ENCODE measurements at regions not wholly inside any gene's neighbourhood (a gene's known extent, or its start where the extent isn't known, plus 50 kb on each side); places are given as distances from the start of the nearest gene placed in this dataset.

- TF ChIP-seq POLR2AphosphoS5 (IDR thresholded peaks at IDR 0.05; ENCODE audit: low read depth, low read length), result no peak
- TF ChIP-seq SIN3A (IDR thresholded peaks at IDR 0.05; ENCODE audit: borderline replicate concordance, insufficient read depth, low read depth, low read length), result no peak
- no peak for TF ChIP-seq REST (IDR thresholded peaks at IDR 0.05; ENCODE audit: insufficient read depth in 1 of 2, low read depth in 2 of 2, low read length in 1 of 2)
- no peak for TF ChIP-seq CTCF (IDR thresholded peaks at IDR 0.05)
- TF ChIP-seq TCF7L2 (IDR thresholded peaks at IDR 0.05; ENCODE audit: low read depth, low read length), result no peak
- in situ Hi-C loops (cut with HindIII; ENCODE audit: low pct_unique_long_range_greater_than_20kb, low sequenced_read_pairs), result no loop called here
- Histone ChIP-seq H3K4me1 (ENCODE audit: control insufficient read depth, insufficient read depth, low read length) (0 out of 2 replicates have a peak, but pooled peaks cover 5% of the 10 kb centered on the region), H3K27me3 (ENCODE audit: control insufficient read depth, insufficient read depth, low read length) (peaks cover 6% of the 10 kb centered on the region; the same call in 1 of the 2 replicates), H3K27ac (ENCODE audit: low read length) (no peak overlapping the region), H3K4me3 (ENCODE audit: low read depth in 2 of 2, low read length in 2 of 2) (no peak overlapping the region), H3K9me3 (ENCODE audit: control insufficient read depth, insufficient read depth, low read depth, low read length) (no peaks in the 10 kb centered on the region), H3K36me3 (ENCODE audit: control insufficient read depth, insufficient read depth, low read length) (no peaks in the 10 kb centered on the region)
- no TSS peak for BruUV-seq (replicated peaks)
- ATAC-seq (no peak), DNase-seq (ENCODE audit: low read depth, low spot score) (no peak)
- POLR2A ChIA-PET, result no interaction called here
- CTCF ChIA-PET, result no interaction called here
- intact Hi-C loops (cut with micrococcal nuclease; ENCODE audit: unreplicated experiment), result no loop called here
Observed at GRCh38 chr2:892892-893291, 57.8 kb upstream of the SNTG2 start.

- no peaks in the 10 kb centered on the region for H3K9me3 ChIP-seq (ENCODE audit: control insufficient read depth, insufficient read depth, low read depth, low read length)
- H3K4me1 ChIP-seq (ENCODE audit: control insufficient read depth, insufficient read depth, low read length), result 0 out of 2 replicates have a peak, but pooled peaks cover 5% of the 10 kb centered on the region
- ChIA-PET POLR2A (no interaction called here), CTCF (no interaction called here)
- TF ChIP-seq REST (IDR thresholded peaks at IDR 0.05; ENCODE audit: insufficient read depth in 1 of 2, low read depth in 2 of 2, low read length in 1 of 2) (no peak), CTCF (IDR thresholded peaks at IDR 0.05) (no peak), TCF7L2 (IDR thresholded peaks at IDR 0.05; ENCODE audit: low read depth, low read length) (no peak), SIN3A (IDR thresholded peaks at IDR 0.05; ENCODE audit: borderline replicate concordance, insufficient read depth, low read depth, low read length) (no peak), POLR2AphosphoS5 (IDR thresholded peaks at IDR 0.05; ENCODE audit: low read depth, low read length) (no peak)
- H3K36me3 ChIP-seq (ENCODE audit: control insufficient read depth, insufficient read depth, low read length), result no peaks in the 10 kb centered on the region
- no peak overlapping the region for H3K27ac ChIP-seq (ENCODE audit: low read length)
- peaks cover 6% of the 10 kb centered on the region; the same call in 1 of the 2 replicates for H3K27me3 ChIP-seq (ENCODE audit: control insufficient read depth, insufficient read depth, low read length)
- ATAC-seq, result no peak
- intact Hi-C loops (cut with micrococcal nuclease; ENCODE audit: unreplicated experiment) (no loop called here), in situ Hi-C loops (cut with HindIII; ENCODE audit: low pct_unique_long_range_greater_than_20kb, low sequenced_read_pairs) (no loop called here)
- DNase-seq (ENCODE audit: low read depth, low spot score), result no peak
- BruUV-seq (replicated peaks), result no TSS peak
- no peak overlapping the region for H3K4me3 ChIP-seq (ENCODE audit: low read depth in 2 of 2, low read length in 2 of 2)
Observed at GRCh38 chr2:892401-892800, 58.2 kb upstream of the SNTG2 start.
